GM19372 (cell line): ENCODE measurements at regions not wholly inside any gene's neighbourhood (a gene's known extent, or its start where the extent isn't known, plus 50 kb on each side); places are given as distances from the start of the nearest gene placed in this dataset.

Source experiments
- ATAC-seq: cut with Tn5 transposase; IDR thresholded peaks from one replicate; pipeline ENCODE4 v1.9.1; 2021; ENCODE audit warnings: mild to moderate bottlenecking, low read depth, moderate library complexity; ENCODE audit not compliant: unreplicated experiment

GRCh38 chr2:2571301-2572150, 240.5 kb upstream of the MYT1L start:
- no peak for ATAC-seq

DNA sequence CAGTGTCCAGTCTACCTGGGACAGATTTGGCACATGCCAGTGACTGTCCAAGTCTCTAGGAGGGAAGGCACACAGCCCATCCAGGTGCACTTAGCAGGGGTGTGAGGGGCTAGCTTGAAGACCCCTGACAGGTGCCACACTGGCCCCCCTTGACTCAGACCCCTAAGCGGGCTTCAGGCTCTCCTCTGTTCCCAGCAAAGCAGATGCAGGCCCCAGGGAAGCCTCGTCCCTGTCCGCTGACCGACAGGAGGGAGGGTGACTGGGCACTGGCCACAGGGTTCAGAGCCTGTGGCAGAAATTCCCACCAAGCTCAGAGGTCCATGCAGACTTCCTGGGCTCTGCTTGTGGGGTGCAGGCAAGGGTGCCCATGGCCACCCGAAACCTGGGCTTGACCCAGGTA, 239.8 kb upstream of the MYT1L start:
- ATAC-seq = no peak

DNA sequence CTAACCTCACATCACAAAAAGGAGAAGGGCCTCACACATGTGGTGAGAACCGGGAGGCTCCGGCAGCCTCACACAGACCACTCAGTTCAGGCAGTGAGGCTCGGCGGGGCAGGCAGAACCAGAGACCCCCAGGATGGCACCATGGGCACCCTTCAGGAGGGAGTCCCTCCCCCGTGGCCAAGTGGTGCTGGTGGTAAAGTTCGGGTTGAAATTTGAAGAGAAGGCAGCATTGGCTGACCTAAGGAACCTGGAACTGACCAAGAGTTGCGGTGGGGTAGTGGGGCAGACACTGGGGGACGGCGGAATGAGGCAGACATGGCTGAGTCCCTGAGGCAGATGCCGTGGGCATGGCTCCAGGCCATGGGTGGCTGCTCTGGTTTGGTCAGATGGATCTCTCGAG, 239.3 kb upstream of the MYT1L start:
- no peak for ATAC-seq

DNA sequence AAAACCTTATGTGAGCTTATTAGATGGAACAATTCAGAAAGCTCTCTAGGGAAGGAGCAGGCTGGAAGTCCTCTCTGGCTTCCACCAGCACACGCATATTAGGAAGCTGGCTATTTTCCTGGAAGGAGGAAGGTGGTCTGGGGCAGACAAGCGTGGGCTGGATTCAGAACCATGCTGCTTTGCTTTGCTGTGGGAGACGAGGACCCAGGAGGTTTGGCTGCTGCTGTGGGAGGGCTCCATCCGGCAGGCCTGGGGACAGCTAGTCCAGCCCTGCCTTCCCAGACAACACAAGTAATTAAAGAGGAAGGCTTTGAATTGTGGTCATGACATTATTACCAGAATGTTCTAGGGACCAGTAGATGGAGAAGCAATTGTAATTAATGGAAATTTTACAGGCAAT, 238.8 kb upstream of the MYT1L start:
- ATAC-seq = no peak

DNA sequence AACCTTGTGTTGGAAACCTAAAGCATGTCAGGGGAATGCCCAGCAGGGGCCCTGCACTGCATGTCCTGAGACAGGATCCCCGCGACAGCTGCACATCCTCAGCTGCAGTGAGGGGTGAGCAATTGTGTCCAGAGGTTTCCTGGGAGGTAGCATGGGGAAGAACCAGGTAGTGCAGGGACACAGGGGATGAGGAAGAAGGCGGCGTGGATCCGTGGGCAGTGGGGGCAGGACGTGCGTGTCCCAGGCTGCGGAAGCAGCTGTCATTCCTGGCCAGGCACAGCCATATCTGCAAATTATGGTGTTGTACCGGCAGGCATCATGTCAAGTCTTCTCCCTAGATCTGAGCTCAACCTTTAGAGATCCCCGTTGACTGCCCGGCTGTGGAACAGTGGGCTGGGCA, 238.2 kb upstream of the MYT1L start:
- ATAC-seq = no peak

GRCh38 chr2:2568411-2568810, 237.3 kb upstream of the MYT1L start:
- ATAC-seq = no peak

- no peak for ATAC-seq
These were observed 236.7 kb upstream of the MYT1L start for GRCh38 chr2:2567776-2568175.

DNA sequence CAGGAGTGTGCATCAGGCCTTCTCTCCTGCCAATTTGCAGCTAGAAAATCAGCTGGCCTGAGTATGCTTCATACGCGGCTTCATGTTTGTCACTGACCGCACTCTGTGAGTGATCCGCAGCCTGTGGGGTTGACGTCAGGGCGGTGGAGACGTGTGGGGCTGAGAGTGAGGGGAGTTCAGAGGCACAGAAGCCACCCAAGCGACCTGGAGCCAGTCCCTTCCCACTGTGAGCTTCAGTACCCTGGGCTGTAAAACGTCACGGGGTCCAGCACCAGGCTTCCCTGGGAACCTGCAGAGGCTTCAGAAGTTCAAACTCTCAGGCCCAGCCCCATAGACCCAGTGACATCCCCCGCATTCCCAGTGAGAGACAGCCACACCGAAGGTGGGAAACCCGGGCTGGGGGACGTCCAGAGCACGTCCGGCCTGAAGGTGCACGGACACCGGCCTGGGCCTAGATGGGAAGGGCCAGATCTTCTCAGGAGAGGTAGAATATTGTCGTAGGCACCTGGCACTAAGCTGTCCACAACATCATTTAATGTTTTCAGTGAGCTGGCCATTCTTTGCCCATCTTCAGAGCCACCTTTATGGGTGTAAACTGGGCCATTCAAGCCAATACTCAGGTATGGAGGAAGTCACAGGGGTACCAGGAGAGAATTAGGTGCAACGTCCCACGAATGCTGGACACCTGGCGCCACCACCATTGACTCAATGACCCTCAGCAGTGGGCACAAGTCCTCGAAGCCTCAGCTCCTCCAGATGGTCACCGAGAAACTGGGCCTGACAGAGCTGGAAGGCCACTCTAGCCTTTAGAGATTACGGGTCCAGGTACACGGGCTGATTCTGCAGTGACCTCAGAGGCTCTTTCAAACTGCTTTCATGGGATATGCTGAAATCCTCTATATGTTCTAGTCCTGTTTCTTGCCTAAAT, 235.6 kb upstream of the MYT1L start:
- no peak for ATAC-seq

- ATAC-seq = no peak
These were observed 234.6 kb upstream of the MYT1L start for GRCh38 chr2:2565671-2566070.

DNA sequence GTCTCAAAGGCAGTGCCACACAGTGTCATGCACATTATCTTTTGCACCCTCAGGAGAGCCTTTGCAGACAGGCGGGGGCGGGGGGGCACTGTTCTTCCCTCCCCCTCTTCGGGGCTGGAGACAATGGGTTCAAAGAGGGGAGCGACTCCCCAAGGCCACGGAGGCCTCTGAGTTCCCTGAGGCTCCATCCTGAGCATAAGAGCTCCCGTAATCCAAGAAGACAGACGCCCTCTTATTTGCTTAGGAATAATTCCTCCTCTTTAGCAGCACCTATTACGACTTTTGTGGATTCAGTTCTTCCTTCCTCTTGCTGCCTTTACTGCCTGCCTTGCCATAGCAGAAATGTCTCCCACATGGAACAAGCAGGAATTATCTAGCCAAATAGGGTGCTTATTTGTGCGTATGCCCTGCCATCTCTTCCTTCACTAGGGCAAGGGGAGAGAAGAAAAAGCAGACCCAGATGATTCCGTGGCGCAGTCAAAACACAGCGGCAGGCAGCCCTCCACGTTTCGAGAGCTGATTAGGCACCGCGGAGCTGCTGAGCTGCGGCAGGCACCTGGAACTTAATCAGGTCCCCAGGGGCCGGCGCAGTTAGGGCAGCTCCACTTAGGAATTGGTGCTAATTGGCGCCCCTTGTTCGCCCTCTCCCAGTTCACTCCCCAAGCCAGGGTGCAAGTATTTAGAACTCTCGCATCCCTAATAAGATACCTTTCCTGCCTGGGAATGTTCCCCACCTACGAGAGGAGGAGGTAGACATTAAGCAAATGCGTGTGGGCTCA, 233.4 kb upstream of the MYT1L start:
- ATAC-seq = no peak

- ATAC-seq = no peak
These were observed 232.3 kb upstream of the MYT1L start for GRCh38 chr2:2563309-2563860.

DNA sequence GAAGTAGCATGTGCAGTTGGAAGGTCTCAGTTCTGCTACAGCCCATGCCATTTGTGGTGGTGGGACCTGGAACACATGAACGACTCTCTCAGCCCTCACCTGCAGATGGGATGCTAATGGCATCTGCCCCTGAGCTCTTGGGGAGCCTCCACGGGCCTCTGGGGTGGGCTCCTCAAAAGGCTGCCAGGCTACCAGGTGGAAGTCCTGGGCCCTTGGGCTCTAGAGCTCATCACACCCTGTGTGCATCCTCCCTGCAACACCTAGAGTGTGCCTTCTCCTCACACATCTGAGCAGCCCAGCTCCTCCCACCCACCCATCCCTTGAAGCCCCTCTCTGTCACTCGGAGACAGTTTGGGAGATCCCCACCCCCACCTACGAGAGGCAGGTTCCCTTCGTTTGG, 231.8 kb upstream of the MYT1L start:
- ATAC-seq = no peak

GRCh38 chr2:2561346-2562095, 230.4 kb upstream of the MYT1L start:
- ATAC-seq = no peak

GRCh38 chr2:2560374-2561015, 229.4 kb upstream of the MYT1L start:
- no peak for ATAC-seq

- no peak for ATAC-seq
These were observed 227.4 kb upstream of the MYT1L start for GRCh38 chr2:2558476-2558875.

DNA sequence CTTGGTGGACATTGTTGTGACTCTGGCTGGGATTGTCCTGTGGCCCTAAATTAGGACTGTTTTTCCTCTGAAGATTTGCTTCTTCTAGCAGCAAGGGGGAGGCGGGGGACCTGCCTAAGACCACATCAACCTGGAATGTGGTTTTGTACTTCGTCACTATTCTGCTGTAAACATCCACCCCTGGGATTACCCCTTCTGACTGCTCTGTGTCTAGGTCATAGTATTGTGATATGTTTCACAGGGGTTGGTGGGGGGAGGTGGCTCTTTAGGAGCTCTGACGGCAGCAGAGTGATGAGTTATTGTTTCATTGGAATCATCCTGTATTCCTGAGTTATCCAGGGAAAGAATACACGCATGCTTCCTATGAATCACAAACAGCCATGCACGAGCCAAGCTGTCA, 226.4 kb upstream of the MYT1L start:
- no peak for ATAC-seq

DNA sequence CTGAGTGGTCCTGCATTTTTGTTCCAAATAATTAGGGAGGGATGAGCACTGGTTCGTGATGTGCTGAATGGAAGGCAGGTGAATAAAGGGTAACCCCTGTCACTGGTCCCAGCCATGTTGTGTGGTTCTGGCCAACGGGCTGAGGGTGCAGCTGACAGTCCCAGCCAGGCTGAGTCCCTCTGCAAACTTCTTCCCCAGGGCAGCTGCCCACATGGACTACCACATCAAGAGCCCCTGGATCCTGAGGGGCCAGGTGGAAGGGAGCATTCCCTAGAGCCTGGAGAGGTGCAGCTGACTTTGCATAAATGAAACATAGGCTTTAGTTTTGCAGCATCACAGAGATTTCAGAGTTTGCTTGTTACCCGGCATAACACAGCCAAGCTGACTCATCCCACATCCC, 219.8 kb upstream of the MYT1L start:
- no peak for ATAC-seq

GRCh38 chr2:2547911-2548310, 216.8 kb upstream of the MYT1L start:
- no peak for ATAC-seq

DNA sequence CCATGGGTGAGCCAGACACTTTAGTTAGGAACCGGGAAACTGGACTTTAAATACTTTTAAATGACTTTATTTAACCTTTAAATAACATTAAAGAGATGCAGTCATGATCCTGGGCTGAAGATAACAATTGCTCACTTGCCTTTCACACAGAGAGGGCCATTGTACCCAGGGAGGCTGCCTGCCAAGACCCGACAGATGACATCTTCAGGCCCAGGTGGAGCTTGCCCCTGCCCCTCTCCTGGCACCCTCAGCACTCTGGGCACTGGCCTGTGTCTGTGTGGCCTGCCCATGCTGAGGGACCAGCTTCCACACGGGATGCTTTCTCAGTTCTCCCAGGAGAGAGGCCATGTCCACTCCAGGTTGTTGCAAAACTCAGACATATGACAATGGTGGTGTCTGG, 216.4 kb upstream of the MYT1L start:
- no peak for ATAC-seq
